H1 (cell line): ENCODE measurements at regions not wholly inside any gene's neighbourhood (a gene's known extent, or its start where the extent isn't known, plus 50 kb on each side); places are given as distances from the start of the nearest gene placed in this dataset.
A peak's percentile ranks its signal among the peaks of the same experiment; 100 is the strongest.

Experiments used
- CREB1 ChIP-seq: IDR thresholded peaks from 2 replicates; pipeline ENCODE4 v1.6.1; 2012; ENCODE audit warnings: inconsistent platforms
- GABPA ChIP-seq: IDR thresholded peaks from 2 replicates; pipeline ENCODE4 v1.6.1; 2011; ENCODE audit warnings: mild to moderate bottlenecking, low read length, moderate library complexity, borderline replicate concordance; ENCODE audit not compliant: insufficient read depth
- JUND ChIP-seq: IDR thresholded peaks from 2 replicates; pipeline ENCODE4 v1.6.1; 2011; ENCODE audit warnings: mild to moderate bottlenecking, improper control_type of control experiment, low read length
- KDM5A ChIP-seq: fragments of 200-600 bp; IDR thresholded peaks from 2 replicates; pipeline ENCODE4 v1.7.1; 2012; ENCODE audit warnings: mild to moderate bottlenecking, low read length, inconsistent platforms, mixed read lengths
- NANOG ChIP-seq: IDR thresholded peaks from 2 replicates; pipeline ENCODE4 v1.6.1; 2011; ENCODE audit warnings: low read length, low read depth, mild to moderate bottlenecking, inconsistent platforms; ENCODE audit not compliant: insufficient read depth, poor library complexity, severe bottlenecking
- RAD21 ChIP-seq, 2 experiments: IDR thresholded peaks in 1 of 2; conservative IDR thresholded peaks in 1 of 2; 2 replicates each; pipeline ENCODE4 v1.6.1; 2011; ENCODE audit warnings: low read depth in 2 of 2, low read length in 2 of 2, improper control_type of control experiment in 1 of 2, inconsistent platforms in 1 of 2, mild to moderate bottlenecking in 1 of 2, moderate library complexity in 1 of 2
- RXRA ChIP-seq: IDR thresholded peaks from 2 replicates; pipeline ENCODE4 v1.6.1; 2011; ENCODE audit warnings: low read depth, mild to moderate bottlenecking, low read length, moderate library complexity; ENCODE audit not compliant: insufficient read depth
- TCF12 ChIP-seq: IDR thresholded peaks from 2 replicates; pipeline ENCODE4 v1.6.1; 2011; ENCODE audit warnings: low read depth, mild to moderate bottlenecking, low read length
- TF ChIP-seq, protein P1 (sequence below), 3 experiments: IDR thresholded peaks; 1 replicate in 2 of 3; 2 replicates in 1 of 3; pipeline versions ENCODE4 v1.5.1 to v1.6.1; 2011; ENCODE audit warnings: low read length in 3 of 3, mild to moderate bottlenecking in 3 of 3, inconsistent platforms in 2 of 3, low read depth in 1 of 3, moderate library complexity in 1 of 3; ENCODE audit not compliant: insufficient read depth in 1 of 3; ENCODE audit errors: control extremely low read depth in 1 of 3
- TF ChIP-seq, protein P2 (sequence below): IDR thresholded peaks from 2 replicates; pipeline ENCODE4 v1.6.1; 2012; ENCODE audit warnings: inconsistent platforms

DNA sequence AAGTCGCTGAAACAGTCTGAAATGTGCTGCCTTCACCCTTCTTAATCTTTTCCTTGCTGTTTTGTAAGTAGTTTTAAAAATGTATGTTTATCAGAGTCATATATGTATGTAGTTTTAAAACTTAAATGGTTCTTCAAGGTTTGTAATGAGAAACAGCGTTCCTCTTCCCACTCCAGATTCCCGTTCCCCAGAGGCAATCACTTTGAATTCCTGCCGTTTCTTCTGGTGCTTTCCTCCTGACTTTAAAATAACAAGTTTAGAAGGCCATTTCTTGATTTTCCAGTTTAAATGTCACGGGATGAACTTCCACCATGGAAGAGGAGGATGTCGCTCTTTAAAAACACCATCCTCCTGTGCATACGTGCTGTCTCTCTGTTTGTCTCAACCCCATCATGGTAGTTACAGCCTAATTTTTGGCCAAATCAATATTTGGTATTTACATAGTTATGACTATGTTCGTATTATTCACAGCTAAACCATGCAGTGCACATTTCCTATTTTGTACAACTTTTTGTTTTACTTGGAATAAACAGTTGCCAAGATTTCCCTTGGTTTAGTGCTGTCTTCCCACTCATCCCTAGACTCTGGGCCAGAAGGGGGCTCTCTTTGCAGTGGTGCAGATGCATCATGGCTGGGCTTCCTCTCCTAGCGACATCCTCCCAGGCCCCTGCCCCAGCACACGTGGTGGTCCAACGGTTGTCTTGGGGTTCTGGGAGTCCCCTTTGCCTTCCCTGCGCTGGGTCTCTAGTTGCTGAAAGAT, 151.4 kb downstream of the PTPN20 start (continued):
- TF ChIP-seq, protein P1, sequence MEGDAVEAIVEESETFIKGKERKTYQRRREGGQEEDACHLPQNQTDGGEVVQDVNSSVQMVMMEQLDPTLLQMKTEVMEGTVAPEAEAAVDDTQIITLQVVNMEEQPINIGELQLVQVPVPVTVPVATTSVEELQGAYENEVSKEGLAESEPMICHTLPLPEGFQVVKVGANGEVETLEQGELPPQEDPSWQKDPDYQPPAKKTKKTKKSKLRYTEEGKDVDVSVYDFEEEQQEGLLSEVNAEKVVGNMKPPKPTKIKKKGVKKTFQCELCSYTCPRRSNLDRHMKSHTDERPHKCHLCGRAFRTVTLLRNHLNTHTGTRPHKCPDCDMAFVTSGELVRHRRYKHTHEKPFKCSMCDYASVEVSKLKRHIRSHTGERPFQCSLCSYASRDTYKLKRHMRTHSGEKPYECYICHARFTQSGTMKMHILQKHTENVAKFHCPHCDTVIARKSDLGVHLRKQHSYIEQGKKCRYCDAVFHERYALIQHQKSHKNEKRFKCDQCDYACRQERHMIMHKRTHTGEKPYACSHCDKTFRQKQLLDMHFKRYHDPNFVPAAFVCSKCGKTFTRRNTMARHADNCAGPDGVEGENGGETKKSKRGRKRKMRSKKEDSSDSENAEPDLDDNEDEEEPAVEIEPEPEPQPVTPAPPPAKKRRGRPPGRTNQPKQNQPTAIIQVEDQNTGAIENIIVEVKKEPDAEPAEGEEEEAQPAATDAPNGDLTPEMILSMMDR (IDR thresholded peaks at IDR 0.05; ENCODE audit: control extremely low read depth in 1 of 3, insufficient read depth in 1 of 3, low read depth in 1 of 3, low read length in 3 of 3): peak; percentile 46 to 62 (median 53); a peak in 3 of 4 replicates
- peak; percentile 63 to 64 for TF ChIP-seq RAD21 (IDR thresholded peaks at IDR 0.05 in 1 of 2, conservative IDR thresholded peaks at IDR 0.05 in 1 of 2; ENCODE audit: low read depth in 2 of 2, low read length in 2 of 2)
- TF ChIP-seq NANOG: no peak
- no peak for TF ChIP-seq GABPA
- TF ChIP-seq TCF12: no peak
- TF ChIP-seq, protein P2, sequence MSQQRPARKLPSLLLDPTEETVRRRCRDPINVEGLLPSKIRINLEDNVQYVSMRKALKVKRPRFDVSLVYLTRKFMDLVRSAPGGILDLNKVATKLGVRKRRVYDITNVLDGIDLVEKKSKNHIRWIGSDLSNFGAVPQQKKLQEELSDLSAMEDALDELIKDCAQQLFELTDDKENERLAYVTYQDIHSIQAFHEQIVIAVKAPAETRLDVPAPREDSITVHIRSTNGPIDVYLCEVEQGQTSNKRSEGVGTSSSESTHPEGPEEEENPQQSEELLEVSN: peak; percentile 35; the same call in 1 of the 2 replicates
- no peak for TF ChIP-seq JUND
- TF ChIP-seq CREB1: no peak
- no peak for TF ChIP-seq RXRA
- TF ChIP-seq KDM5A: no peak
